HepG2 (cell line): ENCODE measurements at regions not wholly inside any gene's neighbourhood (a gene's known extent, or its start where the extent isn't known, plus 50 kb on each side); places are given as distances from the start of the nearest gene placed in this dataset.

ENCODE experiments used
- EZH2 ChIP-seq: conservative IDR thresholded peaks from 2 replicates; pipeline ENCODE4 v1.6.1; 2012; ENCODE audit warnings: mild to moderate bottlenecking, low read depth, low read length, moderate library complexity
- NFE2 ChIP-seq: sonication (generic); formaldehyde crosslinking; IDR thresholded peaks from 2 replicates; pipeline ENCODE4 v1.4.0; 2020; ENCODE audit warnings: missing genetic modification reagents
- POLR2AphosphoS5 ChIP-seq: IDR thresholded peaks from 2 replicates; pipeline ENCODE4 v1.6.1; 2012; ENCODE audit warnings: low read depth, low read length
- POLR2G ChIP-seq: fragments of 200-400 bp; formaldehyde crosslinking; IDR thresholded peaks from 2 replicates; pipeline ENCODE4 v1.6.1; 2018; ENCODE audit warnings: mild to moderate bottlenecking, low read depth, low read length, moderate library complexity
- THAP7 ChIP-seq: sonication (generic); formaldehyde crosslinking; IDR thresholded peaks from 2 replicates; pipeline ENCODE4 v1.8.1; 2023; ENCODE audit warnings: mild to moderate bottlenecking, missing genetic modification reagents
- ZNF562 ChIP-seq: sonication (generic); formaldehyde crosslinking; IDR thresholded peaks from 2 replicates; pipeline ENCODE4 v1.8.0; 2022; ENCODE audit warnings: missing genetic modification reagents, borderline replicate concordance
- TF ChIP-seq, protein P1 (sequence below): sonication (generic); formaldehyde crosslinking; IDR thresholded peaks from 2 replicates; pipeline ENCODE4 v1.5.0; 2020; ENCODE audit warnings: mild to moderate bottlenecking, missing genetic modification reagents, moderate library complexity
- TF ChIP-seq, protein P2 (sequence below): sonication (generic); formaldehyde crosslinking; IDR thresholded peaks from 2 replicates; pipeline ENCODE4 v1.8.1; 2023; ENCODE audit warnings: missing genetic modification reagents, mild to moderate bottlenecking, borderline replicate concordance
- TF ChIP-seq, protein P3 (sequence below): IDR thresholded peaks from 2 replicates; pipeline ENCODE4 v1.6.1; 2012; ENCODE audit warnings: low read depth, low read length, improper control_type of control experiment
- TF ChIP-seq, protein P4 (sequence below), 2 experiments: sonication (generic) in 1 of 2; formaldehyde crosslinking in 1 of 2; IDR thresholded peaks; 2 replicates each; pipeline versions ENCODE4 v1.5.1 to v1.6.1; 2011 to 2020; ENCODE audit warnings: borderline replicate concordance in 1 of 2, low read depth in 1 of 2, low read length in 1 of 2, mild to moderate bottlenecking in 1 of 2, missing genetic modification reagents in 1 of 2, moderate library complexity in 1 of 2

GRCh38 chr3:135898774-135899173 is 66.8 kb upstream of the PPP2R3A start:
- TF ChIP-seq NFE2 (CRISPR knock-in tag) = no peak
- no peak for TF ChIP-seq THAP7 (CRISPR knock-in tag)
- TF ChIP-seq ZNF562 (CRISPR knock-in tag) = no peak
- TF ChIP-seq, protein P1, sequence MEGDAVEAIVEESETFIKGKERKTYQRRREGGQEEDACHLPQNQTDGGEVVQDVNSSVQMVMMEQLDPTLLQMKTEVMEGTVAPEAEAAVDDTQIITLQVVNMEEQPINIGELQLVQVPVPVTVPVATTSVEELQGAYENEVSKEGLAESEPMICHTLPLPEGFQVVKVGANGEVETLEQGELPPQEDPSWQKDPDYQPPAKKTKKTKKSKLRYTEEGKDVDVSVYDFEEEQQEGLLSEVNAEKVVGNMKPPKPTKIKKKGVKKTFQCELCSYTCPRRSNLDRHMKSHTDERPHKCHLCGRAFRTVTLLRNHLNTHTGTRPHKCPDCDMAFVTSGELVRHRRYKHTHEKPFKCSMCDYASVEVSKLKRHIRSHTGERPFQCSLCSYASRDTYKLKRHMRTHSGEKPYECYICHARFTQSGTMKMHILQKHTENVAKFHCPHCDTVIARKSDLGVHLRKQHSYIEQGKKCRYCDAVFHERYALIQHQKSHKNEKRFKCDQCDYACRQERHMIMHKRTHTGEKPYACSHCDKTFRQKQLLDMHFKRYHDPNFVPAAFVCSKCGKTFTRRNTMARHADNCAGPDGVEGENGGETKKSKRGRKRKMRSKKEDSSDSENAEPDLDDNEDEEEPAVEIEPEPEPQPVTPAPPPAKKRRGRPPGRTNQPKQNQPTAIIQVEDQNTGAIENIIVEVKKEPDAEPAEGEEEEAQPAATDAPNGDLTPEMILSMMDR (CRISPR knock-in tag) = no peak
- TF ChIP-seq, protein P2, sequence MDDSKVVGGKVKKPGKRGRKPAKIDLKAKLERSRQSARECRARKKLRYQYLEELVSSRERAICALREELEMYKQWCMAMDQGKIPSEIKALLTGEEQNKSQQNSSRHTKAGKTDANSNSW = no peak
- TF ChIP-seq POLR2AphosphoS5 = no peak
- TF ChIP-seq, protein P3, sequence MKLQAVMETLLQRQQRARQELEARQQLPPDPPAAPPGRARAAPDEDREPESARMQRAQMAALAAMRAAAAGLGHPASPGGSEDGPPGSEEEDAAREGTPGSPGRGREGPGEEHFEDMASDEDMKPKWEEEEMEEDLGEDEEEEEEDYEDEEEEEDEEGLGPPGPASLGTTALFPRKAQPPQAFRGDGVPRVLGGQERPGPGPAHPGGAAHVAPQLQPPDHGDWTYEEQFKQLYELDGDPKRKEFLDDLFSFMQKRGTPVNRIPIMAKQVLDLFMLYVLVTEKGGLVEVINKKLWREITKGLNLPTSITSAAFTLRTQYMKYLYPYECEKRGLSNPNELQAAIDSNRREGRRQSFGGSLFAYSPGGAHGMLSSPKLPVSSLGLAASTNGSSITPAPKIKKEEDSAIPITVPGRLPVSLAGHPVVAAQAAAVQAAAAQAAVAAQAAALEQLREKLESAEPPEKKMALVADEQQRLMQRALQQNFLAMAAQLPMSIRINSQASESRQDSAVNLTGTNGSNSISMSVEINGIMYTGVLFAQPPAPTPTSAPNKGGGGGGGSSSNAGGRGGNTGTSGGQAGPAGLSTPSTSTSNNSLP = no peak
- TF ChIP-seq EZH2 = no peak
- no peak for TF ChIP-seq POLR2G
- TF ChIP-seq, protein P4, sequence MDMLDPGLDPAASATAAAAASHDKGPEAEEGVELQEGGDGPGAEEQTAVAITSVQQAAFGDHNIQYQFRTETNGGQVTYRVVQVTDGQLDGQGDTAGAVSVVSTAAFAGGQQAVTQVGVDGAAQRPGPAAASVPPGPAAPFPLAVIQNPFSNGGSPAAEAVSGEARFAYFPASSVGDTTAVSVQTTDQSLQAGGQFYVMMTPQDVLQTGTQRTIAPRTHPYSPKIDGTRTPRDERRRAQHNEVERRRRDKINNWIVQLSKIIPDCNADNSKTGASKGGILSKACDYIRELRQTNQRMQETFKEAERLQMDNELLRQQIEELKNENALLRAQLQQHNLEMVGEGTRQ (IDR thresholded peaks at IDR 0.05; ENCODE audit: low read depth, low read length) = no peak
- TF ChIP-seq, protein P4 (CRISPR knock-in tag; IDR thresholded peaks at IDR 0.05; ENCODE audit: borderline replicate concordance) = no peak
